ENCODE measurements at regions not wholly inside any gene's neighbourhood (a gene's known extent, or its start where the extent isn't known, plus 50 kb on each side); places are given as distances from the start of the nearest gene placed in this dataset.
"Not testable (repeated sequence)": the region's sequence is repeated elsewhere in the genome, so short reads cannot be mapped to it uniquely, and the experiment has no call there.

DNA sequence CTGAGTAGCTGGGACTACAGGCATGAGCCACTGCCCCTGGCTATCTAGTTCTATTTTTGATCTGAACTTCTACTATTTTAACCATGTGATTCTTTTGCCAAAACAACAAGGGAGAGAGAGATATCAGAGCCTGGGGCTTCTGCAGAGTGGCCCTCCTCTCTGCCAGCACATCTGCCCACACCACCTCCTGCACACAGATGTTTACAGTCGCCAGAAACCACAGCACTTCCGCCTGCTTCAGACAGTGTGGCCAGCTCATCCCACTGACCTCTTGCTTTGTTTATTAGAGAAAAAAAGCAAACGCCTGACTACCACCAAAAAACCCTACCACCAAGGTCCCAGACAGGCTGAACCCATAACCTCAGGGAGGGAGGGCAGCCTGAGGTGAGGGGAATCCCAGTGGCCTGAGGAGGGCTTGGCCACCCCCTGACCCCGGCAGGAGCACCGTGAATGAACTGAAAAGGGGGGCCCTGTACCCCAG is 85.9 kb upstream of the ABHD2 start:
- ATAC-seq, result no peak
- H3K4me1 ChIP-seq, result peaks cover 0 to 9% (median 0%) of the 10 kb centered on the region in 3 donors
- no peaks in the 10 kb centered on the region for H3K36me3 ChIP-seq
- 60% methylated on average over 1 of the region's 5 CpGs for WGBS, 2 donors (ENCODE audit: low coverage in 1 of 2)
- no peaks in the 10 kb centered on the region for H3K27me3 ChIP-seq
- TF ChIP-seq POLR2A (IDR thresholded peaks at IDR 0.05), result no peak
- TF ChIP-seq POLR2AphosphoS5 (IDR thresholded peaks at IDR 0.05), result no peak
- no peak for TF ChIP-seq EP300 (IDR thresholded peaks at IDR 0.05)
- TF ChIP-seq, protein P1, sequence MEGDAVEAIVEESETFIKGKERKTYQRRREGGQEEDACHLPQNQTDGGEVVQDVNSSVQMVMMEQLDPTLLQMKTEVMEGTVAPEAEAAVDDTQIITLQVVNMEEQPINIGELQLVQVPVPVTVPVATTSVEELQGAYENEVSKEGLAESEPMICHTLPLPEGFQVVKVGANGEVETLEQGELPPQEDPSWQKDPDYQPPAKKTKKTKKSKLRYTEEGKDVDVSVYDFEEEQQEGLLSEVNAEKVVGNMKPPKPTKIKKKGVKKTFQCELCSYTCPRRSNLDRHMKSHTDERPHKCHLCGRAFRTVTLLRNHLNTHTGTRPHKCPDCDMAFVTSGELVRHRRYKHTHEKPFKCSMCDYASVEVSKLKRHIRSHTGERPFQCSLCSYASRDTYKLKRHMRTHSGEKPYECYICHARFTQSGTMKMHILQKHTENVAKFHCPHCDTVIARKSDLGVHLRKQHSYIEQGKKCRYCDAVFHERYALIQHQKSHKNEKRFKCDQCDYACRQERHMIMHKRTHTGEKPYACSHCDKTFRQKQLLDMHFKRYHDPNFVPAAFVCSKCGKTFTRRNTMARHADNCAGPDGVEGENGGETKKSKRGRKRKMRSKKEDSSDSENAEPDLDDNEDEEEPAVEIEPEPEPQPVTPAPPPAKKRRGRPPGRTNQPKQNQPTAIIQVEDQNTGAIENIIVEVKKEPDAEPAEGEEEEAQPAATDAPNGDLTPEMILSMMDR (IDR thresholded peaks at IDR 0.05), result no peak
- H3K9me3 ChIP-seq, result no peaks in the 10 kb centered on the region
- H3K4me3 ChIP-seq, result no peak overlapping the region
- H3K27ac ChIP-seq, result no peak overlapping the region

DNA sequence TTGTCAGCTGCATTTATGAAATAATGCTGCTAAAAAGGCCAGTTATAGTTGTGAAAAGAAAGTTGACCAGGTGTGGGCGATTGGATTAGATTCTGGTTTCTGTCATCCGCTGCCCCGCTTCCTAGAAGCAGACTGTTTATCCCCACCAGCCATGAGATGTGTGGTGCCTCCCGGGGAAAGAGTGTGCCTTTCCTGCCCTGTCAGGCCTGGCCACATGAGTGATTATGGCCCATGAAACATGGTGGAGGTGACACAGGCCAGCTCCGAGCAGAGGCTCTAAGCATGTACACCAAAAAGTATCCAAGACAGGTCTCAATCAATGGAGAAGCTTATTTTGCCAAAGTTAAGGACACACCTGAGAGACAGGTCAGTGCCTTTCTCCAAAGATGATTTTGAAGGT is 85.4 kb upstream of the ABHD2 start:
- WGBS, 2 donors (ENCODE audit: low coverage in 1 of 2), result 72% methylated on average over 5 of the region's 5 CpGs; no CpG with 5 or more reads in 1 of the 2 donors
- Histone ChIP-seq H3K27ac (no peak overlapping the region), H3K4me3 (no peak overlapping the region), H3K4me1 (peaks cover 0 to 9% (median 0%) of the 10 kb centered on the region in 3 donors), H3K36me3 (no peaks in the 10 kb centered on the region), H3K9me3 (no peaks in the 10 kb centered on the region), H3K27me3 (no peaks in the 10 kb centered on the region)
- TF ChIP-seq, protein P1 (IDR thresholded peaks at IDR 0.05), result no peak
- TF ChIP-seq EP300 (IDR thresholded peaks at IDR 0.05), result no peak
- no peak for TF ChIP-seq POLR2AphosphoS5 (IDR thresholded peaks at IDR 0.05)
- no peak for TF ChIP-seq POLR2A (IDR thresholded peaks at IDR 0.05)
- no peak for ATAC-seq

DNA sequence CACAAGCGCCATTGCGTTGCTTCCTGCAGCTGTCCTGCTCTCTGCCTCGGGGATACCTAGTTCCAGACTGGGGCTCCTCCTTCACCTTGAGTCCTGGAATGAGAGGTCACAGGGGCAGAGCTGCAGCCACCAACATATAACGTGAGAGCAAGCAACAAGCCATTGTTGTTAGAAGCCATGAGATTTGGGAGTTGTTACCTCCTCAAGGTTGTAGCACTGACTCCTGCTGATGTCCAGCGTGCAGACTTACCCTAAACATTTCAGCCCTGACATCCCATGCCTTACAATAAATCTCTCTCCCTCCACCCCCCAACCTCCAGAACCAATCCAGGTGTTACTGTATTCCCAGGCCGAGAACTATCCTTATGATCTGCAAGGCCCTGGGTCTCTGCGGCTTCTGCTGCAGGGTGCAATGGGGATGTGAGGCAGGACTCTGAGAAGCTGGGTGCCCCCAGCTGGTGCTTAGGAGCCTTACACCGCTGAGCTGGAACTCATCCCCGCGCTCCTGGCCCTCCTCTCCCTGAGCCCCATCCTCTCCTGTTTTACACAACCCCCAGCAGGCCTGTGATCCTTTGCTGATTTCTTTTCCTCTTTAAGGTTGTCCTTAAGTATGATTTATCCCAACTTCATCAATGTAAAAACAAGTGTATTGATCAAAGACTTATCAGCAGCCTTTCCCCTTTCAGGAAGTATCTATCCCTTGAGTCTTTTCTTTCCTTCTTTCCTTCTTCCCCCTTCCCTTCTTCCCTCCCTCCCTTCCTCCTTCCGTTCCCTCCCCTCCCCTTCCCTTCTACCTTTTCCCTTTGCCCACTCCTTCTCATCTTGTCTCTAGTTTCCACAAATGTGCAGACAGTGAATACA is 84.2 kb upstream of the ABHD2 start:
- no peak overlapping the region for H3K27ac ChIP-seq
- no peaks in the 10 kb centered on the region for H3K9me3 ChIP-seq
- no peak for ATAC-seq
- WGBS, 2 donors (ENCODE audit: low coverage in 1 of 2), result 63 to 68% methylated on average over 7 to 10 of the region's 11 CpGs
- TF ChIP-seq EP300 (IDR thresholded peaks at IDR 0.05), result no peak
- TF ChIP-seq, protein P1 (IDR thresholded peaks at IDR 0.05), result peak in 1 of 4 experiments; percentile 47
- peaks cover 0 to 9% (median 0%) of the 10 kb centered on the region in 3 donors for H3K4me1 ChIP-seq
- no peaks in the 10 kb centered on the region for H3K27me3 ChIP-seq
- H3K36me3 ChIP-seq, result no peaks in the 10 kb centered on the region
- H3K4me3 ChIP-seq, result no peak overlapping the region

DNA sequence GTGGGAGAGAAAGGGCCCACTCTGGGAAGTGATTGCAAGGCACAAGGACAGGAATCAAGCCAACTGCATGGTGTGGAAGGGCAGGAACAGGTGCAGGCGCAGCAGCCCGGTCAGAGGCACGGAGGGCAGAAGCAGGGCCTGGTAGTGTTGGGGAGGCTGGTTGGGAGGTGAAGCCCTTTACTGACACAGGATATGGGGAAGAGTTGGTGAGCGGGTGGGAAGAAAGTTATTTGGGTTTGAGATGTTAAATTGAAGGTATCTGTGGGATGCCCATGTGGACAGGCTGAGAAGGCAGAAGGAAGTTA is 83.6 kb upstream of the ABHD2 start:
- Histone ChIP-seq H3K27me3 (no peaks in the 10 kb centered on the region), H3K4me1 (peaks cover 0 to 9% (median 0%) of the 10 kb centered on the region in 3 donors), H3K9me3 (no peaks in the 10 kb centered on the region), H3K4me3 (no peak overlapping the region), H3K36me3 (no peaks in the 10 kb centered on the region), H3K27ac (no peak overlapping the region)
- TF ChIP-seq POLR2AphosphoS5 (IDR thresholded peaks at IDR 0.05), result no peak
- no peak for TF ChIP-seq POLR2A (IDR thresholded peaks at IDR 0.05)
- no peak for TF ChIP-seq EP300 (IDR thresholded peaks at IDR 0.05)
- TF ChIP-seq, protein P1 (IDR thresholded peaks at IDR 0.05), result no peak
- 86% methylated on average over 4 of the region's 4 CpGs; no CpG with 5 or more reads in 1 of the 2 donors for WGBS, 2 donors (ENCODE audit: low coverage in 1 of 2)
- no peak for ATAC-seq

DNA sequence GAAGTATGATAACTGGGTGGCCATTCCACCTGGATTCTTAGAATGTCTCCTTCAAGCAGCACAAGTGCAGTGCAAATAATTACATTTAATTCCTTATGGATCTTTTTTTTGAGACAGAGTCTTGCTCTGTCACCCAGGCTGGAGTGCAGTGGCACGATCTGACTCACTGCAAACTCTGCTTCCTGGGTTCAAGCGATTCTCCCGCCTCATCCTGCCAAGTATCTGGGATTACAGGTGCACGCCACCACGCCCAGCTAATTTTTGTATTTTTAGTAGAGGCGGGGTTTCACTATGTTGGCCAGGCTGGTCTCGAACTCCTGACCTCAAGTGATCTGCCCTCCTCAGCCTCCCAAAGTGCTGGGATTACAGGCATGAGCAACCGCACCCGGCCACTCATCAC is 80.7 kb upstream of the ABHD2 start:
- H3K27ac ChIP-seq, result not testable (repeated sequence)

More for the DNA sequence above, 80.7 kb upstream of the ABHD2 start:
- not testable (repeated sequence) for H3K27me3 ChIP-seq, H3K4me3 ChIP-seq, H3K36me3 ChIP-seq, ATAC-seq, H3K4me1 ChIP-seq, H3K9me3 ChIP-seq
- WGBS, 2 donors (ENCODE audit: low coverage in 1 of 2), result 87 to 91% methylated on average over 5 to 8 of the region's 9 CpGs
